GM23338 (cell line): ENCODE measurements at regions not wholly inside any gene's neighbourhood (a gene's known extent, or its start where the extent isn't known, plus 50 kb on each side); places are given as distances from the start of the nearest gene placed in this dataset.
A peak's percentile ranks its signal among the peaks of the same experiment; 100 is the strongest.

Source experiments
- ATAC-seq: fragments of 200-7000 bp; cut with Tn5 transposase; 3 replicates; pipeline ENCODE4 v1.9.1; 2020
- DNase-seq: peaks from one replicate; pipeline ENCODE4 v3.0.0-alpha.2; 2015; ENCODE audit warnings: low spot score
- H2AFZ ChIP-seq: fragments of 200-600 bp; sonication (generic); 2 replicates; pipeline ENCODE4 v1.8.0; 2016; ENCODE audit warnings: antibody characterized with exemption, mild to moderate bottlenecking, moderate library complexity
- H3F3A ChIP-seq: fragments of 200-600 bp; sonication (generic); replicated peaks from 2 replicates; pipeline ENCODE4 v1.8.0; 2017; ENCODE audit warnings: antibody characterized with exemption, mixed run types, low read depth
- H3K27ac ChIP-seq: fragments of 200-600 bp; sonication (generic); 2 replicates; pipeline ENCODE4 v1.6.1; 2016; ENCODE audit warnings: low read depth
- H3K27me3 ChIP-seq: fragments of 200-600 bp; sonication (generic); 2 replicates; pipeline ENCODE4 v1.8.0; 2016; ENCODE audit warnings: mild to moderate bottlenecking, mixed run types, moderate library complexity; ENCODE audit not compliant: insufficient read depth
- H3K36me3 ChIP-seq: fragments of 200-600 bp; sonication (generic); 2 replicates; pipeline ENCODE4 v1.8.0; 2016; ENCODE audit warnings: mild to moderate bottlenecking; ENCODE audit not compliant: insufficient read depth
- H3K4me1 ChIP-seq: fragments of 200-600 bp; sonication (generic); 2 replicates; pipeline ENCODE4 v1.8.0; 2016; ENCODE audit warnings: mild to moderate bottlenecking, moderate library complexity; ENCODE audit not compliant: insufficient read depth
- H3K4me2 ChIP-seq: fragments of 200-600 bp; sonication (generic); 2 replicates; pipeline ENCODE4 v1.7.1; 2017; ENCODE audit warnings: mixed run types
- H3K4me3 ChIP-seq: fragments of 200-600 bp; sonication (generic); 2 replicates; pipeline ENCODE4 v1.6.1; 2016; ENCODE audit warnings: mixed run types
- H3K79me2 ChIP-seq: fragments of 200-600 bp; sonication (generic); replicated peaks from 2 replicates; pipeline ENCODE4 v1.8.0; 2017; ENCODE audit warnings: mild to moderate bottlenecking; ENCODE audit not compliant: insufficient read depth
- H3K9me2 ChIP-seq: fragments of 200-600 bp; sonication (generic); 2 replicates; pipeline ENCODE4 v1.8.0; 2017; ENCODE audit not compliant: insufficient read depth
- H4K20me1 ChIP-seq: fragments of 200-600 bp; sonication (generic); replicated peaks from 2 replicates; pipeline ENCODE4 v1.8.0; 2017; ENCODE audit warnings: mild to moderate bottlenecking; ENCODE audit not compliant: insufficient read depth
- H3K27ac Mint-ChIP-seq: 2 replicates; pipeline ENCODE4 v1.8.0; 2020; ENCODE audit warnings: inconsistent platforms, mild to moderate bottlenecking, moderate library complexity, mixed read lengths
- H3K27me3 Mint-ChIP-seq: 3 replicates; pipeline ENCODE4 v1.8.0; 2022; ENCODE audit warnings: low read depth, mild to moderate bottlenecking, moderate library complexity, mixed read lengths, inconsistent platforms; ENCODE audit not compliant: insufficient read depth, poor library complexity
- H3K36me3 Mint-ChIP-seq: 3 replicates; pipeline ENCODE4 v1.8.0; 2021; ENCODE audit warnings: low read depth, mild to moderate bottlenecking, inconsistent platforms, moderate library complexity, mixed read lengths
- H3K4me1 Mint-ChIP-seq: 3 replicates; pipeline ENCODE4 v1.8.0; 2020; ENCODE audit warnings: mild to moderate bottlenecking, inconsistent platforms, mixed read lengths
- H3K4me3 Mint-ChIP-seq: 3 replicates; pipeline ENCODE4 v1.8.0; 2021; ENCODE audit warnings: moderate library complexity, mild to moderate bottlenecking, inconsistent platforms, mixed read lengths
- H3K9me3 Mint-ChIP-seq: 3 replicates; pipeline ENCODE4 v1.8.0; 2020; ENCODE audit warnings: moderate library complexity, mild to moderate bottlenecking, inconsistent platforms, mixed read lengths
- CREB1 ChIP-seq: fragments of 250-450 bp; sonication (Bioruptor Pico); IDR thresholded peaks from 2 replicates; pipeline ENCODE4 v1.5.0; 2020; ENCODE audit warnings: low read depth, mild to moderate bottlenecking, moderate library complexity
- CTCF ChIP-seq, 2 experiments: fragments of 200-600 bp in 1 of 2; sonication (generic) in 1 of 2; conservative IDR thresholded peaks; 2 replicates each; pipeline versions ENCODE4 v1.5.1 to v1.6.1; 2016 to 2017; ENCODE audit warnings: antibody characterized with exemption in 2 of 2, low read depth in 2 of 2, mild to moderate bottlenecking in 2 of 2, moderate library complexity in 1 of 2
- ETS1 ChIP-seq: IDR thresholded peaks from 2 replicates; pipeline ENCODE4 v1.6.1; 2016; ENCODE audit warnings: antibody characterized with exemption
- EZH2 ChIP-seq: fragments of 200-600 bp; sonication (generic); IDR thresholded peaks from one replicate; pipeline ENCODE4 v1.8.0; 2017; ENCODE audit warnings: antibody characterized with exemption, mild to moderate bottlenecking, low read depth; ENCODE audit not compliant: unreplicated experiment
- EZH2phosphoT487 ChIP-seq: fragments of 200-600 bp; sonication (generic); IDR thresholded peaks from one replicate; pipeline ENCODE4 v1.8.1; 2018; ENCODE audit warnings: antibody characterized with exemption; ENCODE audit not compliant: unreplicated experiment
- JUNB ChIP-seq: IDR thresholded peaks from one replicate; pipeline ENCODE4 v1.6.1; 2016; ENCODE audit warnings: antibody characterized with exemption; ENCODE audit not compliant: unreplicated experiment
- NANOG ChIP-seq: IDR thresholded peaks from 2 replicates; pipeline ENCODE4 v1.6.1; 2016; ENCODE audit warnings: antibody characterized with exemption, borderline replicate concordance
- POLR2AphosphoS5 ChIP-seq: IDR thresholded peaks from 2 replicates; pipeline ENCODE4 v1.6.1; 2016; ENCODE audit warnings: antibody characterized with exemption, low read depth
- REST ChIP-seq: IDR thresholded peaks from one replicate; pipeline ENCODE4 v1.6.1; 2018; ENCODE audit warnings: antibody characterized with exemption; ENCODE audit not compliant: unreplicated experiment
- STAT1 ChIP-seq: IDR thresholded peaks from one replicate; pipeline ENCODE4 v1.6.1; 2016; ENCODE audit warnings: antibody characterized with exemption; ENCODE audit not compliant: unreplicated experiment
- ZNF114 ChIP-seq: fragments of 250-450 bp; sonication (Bioruptor Pico); IDR thresholded peaks from 2 replicates; pipeline ENCODE4 v1.5.0; 2020; ENCODE audit warnings: mild to moderate bottlenecking, moderate library complexity
- ZNF331 ChIP-seq: fragments of 250-450 bp; sonication (Bioruptor Pico); IDR thresholded peaks from 2 replicates; pipeline ENCODE4 v1.5.0; 2020; ENCODE audit warnings: low read depth, mild to moderate bottlenecking, moderate library complexity
- ZNF462 ChIP-seq: fragments of 250-450 bp; sonication (Bioruptor Pico); IDR thresholded peaks from 2 replicates; pipeline ENCODE4 v1.5.0; 2020; ENCODE audit warnings: mild to moderate bottlenecking, moderate library complexity

- no peak for TF ChIP-seq ZNF462
These were observed 247.7 kb downstream of the IL20RB start (continued) for GRCh38 chr3:137205394-137206045.

GRCh38 chr3:137207616-137208015 is 249.8 kb downstream of the IL20RB start:
- H3K27me3 ChIP-seq = no peaks in the 10 kb centered on the region
- Mint-ChIP-seq H3K36me3 (no peaks in the 10 kb centered on the region), H3K9me3 (no peaks in the 10 kb centered on the region), H3K27me3 (no peaks in the 10 kb centered on the region), H3K27ac (no peak overlapping the region), H3K4me3 (no peak overlapping the region), H3K4me1 (peaks cover 4% of the 10 kb centered on the region; the same call in 2 of the 3 replicates)
- no peaks in the 10 kb centered on the region for H3K4me1 ChIP-seq
- H3K4me2 ChIP-seq = no peak overlapping the region
- DNase-seq = no peak
- H3K36me3 ChIP-seq = no peaks in the 10 kb centered on the region
- H3K4me3 ChIP-seq = no peak overlapping the region
- H3K79me2 ChIP-seq = no peaks in the 10 kb centered on the region
- H4K20me1 ChIP-seq = no peaks in the 10 kb centered on the region
- no peak overlapping the region for H3K27ac ChIP-seq
- ATAC-seq = no peak
- no peaks in the 10 kb centered on the region for H3F3A ChIP-seq
- 0 out of 2 replicates have a peak overlapping the region, but pooled peaks have one; percentile 18 for H2AFZ ChIP-seq
- peaks cover 11% of the 10 kb centered on the region; the same call in 1 of the 2 replicates for H3K9me2 ChIP-seq
- no peak for TF ChIP-seq STAT1
- TF ChIP-seq EZH2phosphoT487 = no peak
- TF ChIP-seq ZNF114 (CRISPR knock-in tag) = no peak
- no peak for TF ChIP-seq EZH2
- TF ChIP-seq POLR2AphosphoS5 = no peak
- TF ChIP-seq JUNB = no peak
- no peak for TF ChIP-seq NANOG
- no peak for TF ChIP-seq CREB1 (CRISPR knock-in tag)
- no peak for TF ChIP-seq REST
- no peak for TF ChIP-seq ZNF331 (CRISPR knock-in tag)
- TF ChIP-seq ETS1 = no peak
- no peak for TF ChIP-seq CTCF (conservative IDR thresholded peaks at IDR 0.05; ENCODE audit: low read depth in 2 of 2)
